Common myeloid progenitor, CD34-positive (primary cell): ENCODE measurements at regions not wholly inside any gene's neighbourhood (a gene's known extent, or its start where the extent isn't known, plus 50 kb on each side); places are given as distances from the start of the nearest gene placed in this dataset.

Source experiments
- CTCF ChIA-PET: fragments of 350-600 bp; sonication (Branson Sonifier 250); formaldehyde crosslinking; loops from one replicate; lab custom pipeline; 2021; ENCODE audit warnings: antibody characterized with exemption; lab: Charles Lee
- POLR2A ChIA-PET: fragments of 350-600 bp; sonication (Branson Sonifier 250); formaldehyde crosslinking; loops from one replicate; lab custom pipeline; 2021; ENCODE audit warnings: antibody characterized with exemption; lab: Charles Lee
- DNase-seq, 3 donors: peaks; one replicate each; pipeline versions ENCODE4 v3.0.0 to v3.0.0-alpha.2; 2013
- H3K27ac ChIP-seq, 2 experiments: 1 replicate in 1 of 2; 2 replicates in 1 of 2; pipeline ENCODE4 v1.7.0; 2013; ENCODE audit warnings: inconsistent platforms in 2 of 2, low read length in 2 of 2, mild to moderate bottlenecking in 2 of 2, low read depth in 1 of 2, moderate library complexity in 1 of 2; ENCODE audit not compliant: severe bottlenecking in 2 of 2, insufficient read depth in 1 of 2, poor library complexity in 1 of 2
- H3K27me3 ChIP-seq, 5 experiments: replicated peaks in 2 of 5; 1 replicate in 3 of 5; 2 replicates in 2 of 5; pipeline versions ENCODE4 v1.6.1 to v1.7.0; 2013; ENCODE audit warnings: low read length in 4 of 5, mild to moderate bottlenecking in 2 of 5, moderate library complexity in 2 of 5, inconsistent platforms in 1 of 5; ENCODE audit not compliant: insufficient read depth in 5 of 5, control insufficient read depth in 4 of 5
- H3K36me3 ChIP-seq, 4 experiments: 1 replicate in 2 of 4; 2 replicates in 2 of 4; pipeline versions ENCODE4 v1.6.1 to v1.7.0; 2013; ENCODE audit warnings: low read length in 3 of 4, control low read depth in 1 of 4, mild to moderate bottlenecking in 1 of 4; ENCODE audit not compliant: control insufficient read depth in 4 of 4, insufficient read depth in 4 of 4
- H3K4me1 ChIP-seq, 4 experiments: 1 replicate in 3 of 4; 2 replicates in 1 of 4; pipeline versions ENCODE4 v1.6.1 to v1.7.1; 2013; ENCODE audit warnings: low read length in 3 of 4, mild to moderate bottlenecking in 3 of 4, control low read depth in 1 of 4, inconsistent platforms in 1 of 4, moderate library complexity in 1 of 4; ENCODE audit not compliant: control insufficient read depth in 4 of 4, insufficient read depth in 4 of 4; ENCODE audit errors: control extremely low read depth in 1 of 4
- H3K4me3 ChIP-seq, 7 experiments: 1 replicate in 4 of 7; 2 replicates in 3 of 7; pipeline versions ENCODE4 v1.5.1 to v1.7.0; 2013; ENCODE audit warnings: mild to moderate bottlenecking in 7 of 7, low read length in 6 of 7, moderate library complexity in 6 of 7, inconsistent platforms in 2 of 7, low read depth in 2 of 7, control low read depth in 1 of 7; ENCODE audit not compliant: insufficient read depth in 4 of 7, control insufficient read depth in 1 of 7; ENCODE audit errors: extremely low read depth in 1 of 7
- H3K9me3 ChIP-seq, 5 experiments: 1 replicate in 4 of 5; 2 replicates in 1 of 5; pipeline versions ENCODE4 v1.6.1 to v1.7.1; 2013; ENCODE audit warnings: low read length in 4 of 5, mild to moderate bottlenecking in 2 of 5, inconsistent platforms in 1 of 5, low read depth in 1 of 5, moderate library complexity in 1 of 5; ENCODE audit not compliant: control insufficient read depth in 4 of 5, insufficient read depth in 2 of 5; ENCODE audit errors: control extremely low read depth in 1 of 5
- WGBS: methylation state at CpG from one replicate; pipeline ENCODE4 v1.1.5; 2013; ENCODE audit not compliant: insufficient coverage; 5-methylcytosine and 5-hydroxymethylcytosine counted together

DNA sequence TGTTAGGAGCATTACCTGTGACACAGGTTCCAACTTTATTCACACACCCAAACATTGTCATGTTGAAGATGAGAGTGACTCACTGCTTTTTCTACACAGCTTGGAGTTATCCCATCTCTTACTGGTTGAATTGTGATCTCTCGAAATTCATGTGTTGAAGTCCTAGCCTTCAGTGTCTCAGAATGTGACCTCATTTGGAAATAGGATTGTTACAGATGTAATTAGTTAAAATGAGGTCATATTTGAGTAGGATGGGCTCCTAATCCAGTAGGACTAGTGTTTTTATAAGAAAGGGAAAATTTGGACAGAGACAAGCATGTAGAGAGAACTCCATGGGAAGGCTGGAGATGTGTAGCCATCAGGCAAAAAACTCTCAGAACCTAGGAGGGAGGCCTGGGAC, 142.5 kb downstream of the POSTN start:
- ChIA-PET CTCF (no interaction called here), POLR2A (no interaction called here)

GRCh38 chr13:37453246-37453645, 145.3 kb downstream of the POSTN start:
- CTCF ChIA-PET: no interaction called here

More for the DNA sequence above, 142.5 kb downstream of the POSTN start:
- no peaks in the 10 kb centered on the region for H3K27me3 ChIP-seq
- no peaks in the 10 kb centered on the region for H3K36me3 ChIP-seq
- H3K4me3 ChIP-seq: no peak overlapping the region
- H3K4me1 ChIP-seq: no peaks in the 10 kb centered on the region
- no peaks in the 10 kb centered on the region for H3K9me3 ChIP-seq
- no peak for DNase-seq
- WGBS: no CpG with 5 or more reads among the region's 1 CpG
- no peak overlapping the region for H3K27ac ChIP-seq

DNA sequence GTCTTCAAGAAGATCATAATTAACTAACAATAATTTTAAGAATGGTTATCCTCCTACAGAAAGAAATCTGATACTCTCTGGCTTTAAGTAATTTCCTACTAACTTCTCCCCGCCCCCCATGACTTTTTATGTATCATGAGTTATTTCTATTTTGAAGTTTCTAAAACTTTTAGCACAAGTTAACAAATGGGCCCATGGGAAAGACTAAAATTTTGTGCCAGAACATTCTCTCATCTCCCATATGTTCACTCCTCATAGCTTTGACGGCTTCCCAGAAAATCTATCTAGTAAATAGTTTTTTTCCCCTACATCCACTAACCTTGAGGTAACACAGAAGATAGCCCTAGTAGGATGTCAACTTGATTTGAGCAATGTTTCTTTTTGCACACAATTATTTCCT, 148.3 kb downstream of the POSTN start:
- CTCF ChIA-PET: interaction anchor here (0.7 kb wide), 1 partner anchor 32 kb away, joined by 3 read pairs; no protein-coding TSS in a partner anchor
- no peak for DNase-seq
- no peak overlapping the region for H3K4me3 ChIP-seq
- POLR2A ChIA-PET: interaction anchor here (0.6 kb wide), 1 partner anchor 123 kb away, joined by 5 read pairs; no protein-coding TSS in a partner anchor
- WGBS: 80% methylated on average over 1 of the region's 2 CpGs
- H3K9me3 ChIP-seq: no peaks in the 10 kb centered on the region
- H3K4me1 ChIP-seq: no peaks in the 10 kb centered on the region
- no peak overlapping the region for H3K27ac ChIP-seq
- no peaks in the 10 kb centered on the region for H3K27me3 ChIP-seq
- H3K36me3 ChIP-seq: no peaks in the 10 kb centered on the region

More at GRCh38 chr13:37453246-37453645, 145.3 kb downstream of the POSTN start:
- Histone ChIP-seq H3K27ac (no peak overlapping the region), H3K36me3 (no peaks in the 10 kb centered on the region), H3K27me3 (no peaks in the 10 kb centered on the region), H3K4me3 (no peak overlapping the region), H3K9me3 (no peaks in the 10 kb centered on the region), H3K4me1 (no peaks in the 10 kb centered on the region)
- POLR2A ChIA-PET: no interaction called here
- WGBS: 86% methylated on average over 1 of the region's 2 CpGs
- no peak for DNase-seq

GRCh38 chr13:37448153-37448552, 150.4 kb downstream of the POSTN start:
- POLR2A ChIA-PET: no interaction called here
- no peaks in the 10 kb centered on the region for H3K9me3 ChIP-seq
- DNase-seq: no peak
- H3K27me3 ChIP-seq: no peaks in the 10 kb centered on the region
- H3K4me3 ChIP-seq: no peak overlapping the region
- H3K4me1 ChIP-seq: no peaks in the 10 kb centered on the region
- CTCF ChIA-PET: no interaction called here
- no peaks in the 10 kb centered on the region for H3K36me3 ChIP-seq
- H3K27ac ChIP-seq: no peak overlapping the region
- WGBS: 88% methylated on average over 1 of the region's 1 CpG

- Histone ChIP-seq H3K36me3 (no peaks in the 10 kb centered on the region), H3K4me3 (no peak overlapping the region), H3K4me1 (no peaks in the 10 kb centered on the region), H3K27me3 (no peaks in the 10 kb centered on the region), H3K9me3 (no peaks in the 10 kb centered on the region), H3K27ac (no peak overlapping the region)
- 95% methylated on average over 3 of the region's 3 CpGs for WGBS
- no peak for DNase-seq
- CTCF ChIA-PET: no interaction called here
- POLR2A ChIA-PET: no interaction called here
Observed at GRCh38 chr13:37446503-37446902, 152.1 kb downstream of the POSTN start.

GRCh38 chr13:37443538-37443937, 155.0 kb downstream of the POSTN start:
- Histone ChIP-seq H3K27ac (no peak overlapping the region), H3K4me1 (no peaks in the 10 kb centered on the region), H3K4me3 (no peak overlapping the region), H3K36me3 (no peaks in the 10 kb centered on the region), H3K9me3 (no peaks in the 10 kb centered on the region), H3K27me3 (no peaks in the 10 kb centered on the region)
- 100% methylated on average over 1 of the region's 1 CpG for WGBS
- no peak for DNase-seq
- ChIA-PET POLR2A (no interaction called here), CTCF (no interaction called here)

DNA sequence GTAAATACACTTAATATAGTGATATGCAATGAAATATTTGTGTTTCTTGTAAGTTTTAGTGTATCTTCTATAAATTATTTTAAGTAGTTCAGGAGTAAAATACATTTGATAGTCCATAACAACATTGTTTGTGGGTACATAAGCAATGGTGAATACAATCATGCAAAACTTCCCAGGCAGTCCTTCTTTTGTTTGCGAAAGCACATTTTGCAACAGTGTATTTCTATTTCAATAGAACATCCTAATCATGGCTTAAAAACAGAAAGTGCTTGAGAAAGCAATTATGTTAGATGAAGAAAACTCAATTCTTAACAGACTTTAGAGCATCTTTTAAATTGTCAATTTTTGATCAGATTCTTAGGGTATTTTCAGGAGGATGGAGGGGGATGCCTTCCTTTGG, 155.6 kb downstream of the POSTN start:
- WGBS: no CpG with 5 or more reads among the region's 1 CpG
- H3K4me3 ChIP-seq: no peak overlapping the region
- H3K9me3 ChIP-seq: no peaks in the 10 kb centered on the region
- no peak overlapping the region for H3K27ac ChIP-seq
- no peaks in the 10 kb centered on the region for H3K27me3 ChIP-seq
- POLR2A ChIA-PET: no interaction called here
- CTCF ChIA-PET: no interaction called here
- H3K4me1 ChIP-seq: no peaks in the 10 kb centered on the region
- DNase-seq: no peak
- H3K36me3 ChIP-seq: no peaks in the 10 kb centered on the region
